SK-N-SH treated with all-trans-retinoic acid at 6 μM for 48 hours (cell line): ENCODE measurements at regions not wholly inside any gene's neighbourhood (a gene's known extent, or its start where the extent isn't known, plus 50 kb on each side); places are given as distances from the start of the nearest gene placed in this dataset.

Experiments
- ATAC-seq: fragments of 200-7000 bp; cut with Tn5 transposase; 3 replicates; pipeline ENCODE4 v1.9.1; 2020; ENCODE audit warnings: mild to moderate bottlenecking, moderate library complexity
- ARNTL ChIP-seq: fragments of 450-650 bp; formaldehyde crosslinking; IDR thresholded peaks from 2 replicates; pipeline ENCODE4 v1.5.0; 2020; ENCODE audit warnings: low read depth, mild to moderate bottlenecking, moderate library complexity, borderline replicate concordance
- BACH2 ChIP-seq: fragments of 250-450 bp; sonication (Bioruptor Pico); IDR thresholded peaks from 2 replicates; pipeline ENCODE4 v1.9.0; 2021; ENCODE audit warnings: mild to moderate bottlenecking, borderline replicate concordance
- CSDC2 ChIP-seq: fragments of 250-450 bp; sonication (Bioruptor Pico); IDR thresholded peaks from 2 replicates; pipeline ENCODE4 v1.5.0; 2020; ENCODE audit warnings: mild to moderate bottlenecking, moderate library complexity
- ESRRG ChIP-seq: fragments of 250-450 bp; sonication (Bioruptor Pico); IDR thresholded peaks from 2 replicates; pipeline ENCODE4 v1.6.1; 2021; ENCODE audit warnings: mild to moderate bottlenecking
- GLIS3 ChIP-seq: fragments of 250-450 bp; sonication (Bioruptor Pico); IDR thresholded peaks from 2 replicates; pipeline ENCODE4 v1.5.0; 2020; ENCODE audit warnings: mild to moderate bottlenecking, moderate library complexity
- ISL1 ChIP-seq: fragments of 250-450 bp; sonication (Bioruptor Pico); IDR thresholded peaks from 2 replicates; pipeline ENCODE4 v2.1.2; 2022; ENCODE audit warnings: mild to moderate bottlenecking, moderate library complexity
- OSR1 ChIP-seq: fragments of 250-450 bp; sonication (Bioruptor Pico); IDR thresholded peaks from 2 replicates; pipeline ENCODE4 v1.8.0; 2022; ENCODE audit warnings: moderate library complexity, mild to moderate bottlenecking, inconsistent platforms
- PPARA ChIP-seq: fragments of 250-450 bp; sonication (Bioruptor Pico); IDR thresholded peaks from 2 replicates; pipeline ENCODE4 v1.5.0; 2020; ENCODE audit warnings: mild to moderate bottlenecking, borderline replicate concordance
- RARB ChIP-seq: fragments of 250-450 bp; sonication (Bioruptor Pico); IDR thresholded peaks from 2 replicates; pipeline ENCODE4 v1.8.0; 2021; ENCODE audit warnings: mild to moderate bottlenecking, moderate library complexity
- TCF4 ChIP-seq: fragments of 250-450 bp; sonication (Bioruptor Pico); IDR thresholded peaks from 2 replicates; pipeline ENCODE4 v1.8.0; 2021; ENCODE audit warnings: mild to moderate bottlenecking, moderate library complexity, borderline replicate concordance
- ZFP3 ChIP-seq: fragments of 250-450 bp; sonication (Bioruptor Pico); IDR thresholded peaks from 2 replicates; pipeline ENCODE4 v1.5.0; 2020; ENCODE audit warnings: mild to moderate bottlenecking, moderate library complexity
- ZNF565 ChIP-seq: fragments of 450-650 bp; formaldehyde crosslinking; conservative IDR thresholded peaks from 2 replicates; pipeline ENCODE4 v1.5.0; 2020; ENCODE audit warnings: low read depth, mild to moderate bottlenecking, moderate library complexity
- ZNF70 ChIP-seq: fragments of 450-650 bp; formaldehyde crosslinking; IDR thresholded peaks from 2 replicates; pipeline ENCODE4 v1.5.0; 2020; ENCODE audit warnings: mild to moderate bottlenecking, moderate library complexity
- ZNF8 ChIP-seq: fragments of 450-650 bp; formaldehyde crosslinking; IDR thresholded peaks from 2 replicates; pipeline ENCODE4 v1.5.0; 2020; ENCODE audit warnings: mild to moderate bottlenecking, moderate library complexity
- TF ChIP-seq, protein P1 (sequence below): fragments of 250-450 bp; sonication (Bioruptor Pico); IDR thresholded peaks from 2 replicates; pipeline ENCODE4 v1.5.1; 2021; ENCODE audit warnings: mild to moderate bottlenecking, moderate library complexity
- TF ChIP-seq, protein P2 (sequence below): fragments of 250-450 bp; sonication (Bioruptor Pico); IDR thresholded peaks from 2 replicates; pipeline ENCODE4 v1.8.0; 2020; ENCODE audit warnings: mild to moderate bottlenecking, moderate library complexity, borderline replicate concordance
- TF ChIP-seq, protein P3 (sequence below): fragments of 250-450 bp; sonication (Bioruptor Pico); IDR thresholded peaks from 2 replicates; pipeline ENCODE4 v1.8.0; 2021; ENCODE audit warnings: low read depth, mild to moderate bottlenecking, moderate library complexity, borderline replicate concordance
- TF ChIP-seq, protein P4 (sequence below): fragments of 250-450 bp; sonication (Bioruptor Pico); IDR thresholded peaks from 2 replicates; pipeline ENCODE4 v1.5.0; 2020; ENCODE audit warnings: mild to moderate bottlenecking, moderate library complexity

DNA sequence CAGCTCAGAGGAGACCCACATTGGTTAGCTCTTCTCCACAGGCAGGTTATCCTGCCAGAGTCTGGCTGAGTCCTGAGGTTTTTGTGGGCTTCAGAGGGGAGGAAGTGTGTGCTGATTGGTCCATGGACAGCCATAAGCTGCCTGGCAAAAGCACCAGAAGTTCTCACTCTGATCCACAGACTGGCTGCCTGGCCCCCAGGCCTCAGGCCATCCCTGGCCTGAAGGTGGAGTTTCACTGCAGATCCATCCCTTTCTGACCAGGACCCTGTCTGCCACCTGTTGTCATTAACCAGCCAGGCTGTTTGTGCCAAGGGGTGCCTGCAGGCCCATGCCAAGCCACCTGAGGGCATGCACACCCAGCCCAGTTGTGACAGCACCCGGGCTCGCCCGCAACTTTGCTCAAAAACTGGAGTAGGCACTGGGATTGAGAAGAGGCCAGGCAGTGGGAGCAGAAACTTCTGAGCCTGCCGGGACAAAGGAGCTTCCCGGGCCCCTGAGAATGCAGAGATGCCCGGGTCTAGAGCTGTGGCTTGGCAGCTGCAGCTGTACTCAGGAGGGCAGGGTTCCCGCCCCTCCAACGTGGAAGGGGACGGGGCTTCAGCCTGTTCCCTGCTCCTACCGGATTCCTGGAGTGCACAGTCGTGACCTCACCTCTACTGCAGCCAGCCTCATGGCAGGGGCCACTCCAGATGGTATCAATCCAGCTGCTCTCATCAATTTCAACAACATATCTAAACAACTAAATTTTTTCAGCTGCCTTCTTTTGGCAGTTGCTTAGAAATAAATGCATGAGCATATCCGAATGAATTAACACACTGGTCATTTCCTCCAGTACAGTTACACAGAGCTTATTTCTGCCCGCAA lies 1277.3 kb downstream of the SLC16A7 start (continued):
- TF ChIP-seq, protein P1, sequence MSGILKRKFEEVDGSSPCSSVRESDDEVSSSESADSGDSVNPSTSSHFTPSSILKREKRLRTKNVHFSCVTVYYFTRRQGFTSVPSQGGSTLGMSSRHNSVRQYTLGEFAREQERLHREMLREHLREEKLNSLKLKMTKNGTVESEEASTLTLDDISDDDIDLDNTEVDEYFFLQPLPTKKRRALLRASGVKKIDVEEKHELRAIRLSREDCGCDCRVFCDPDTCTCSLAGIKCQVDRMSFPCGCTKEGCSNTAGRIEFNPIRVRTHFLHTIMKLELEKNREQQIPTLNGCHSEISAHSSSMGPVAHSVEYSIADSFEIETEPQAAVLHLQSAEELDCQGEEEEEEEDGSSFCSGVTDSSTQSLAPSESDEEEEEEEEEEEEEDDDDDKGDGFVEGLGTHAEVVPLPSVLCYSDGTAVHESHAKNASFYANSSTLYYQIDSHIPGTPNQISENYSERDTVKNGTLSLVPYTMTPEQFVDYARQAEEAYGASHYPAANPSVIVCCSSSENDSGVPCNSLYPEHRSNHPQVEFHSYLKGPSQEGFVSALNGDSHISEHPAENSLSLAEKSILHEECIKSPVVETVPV: no peak
- TF ChIP-seq OSR1 (CRISPR knock-in tag): no peak

DNA sequence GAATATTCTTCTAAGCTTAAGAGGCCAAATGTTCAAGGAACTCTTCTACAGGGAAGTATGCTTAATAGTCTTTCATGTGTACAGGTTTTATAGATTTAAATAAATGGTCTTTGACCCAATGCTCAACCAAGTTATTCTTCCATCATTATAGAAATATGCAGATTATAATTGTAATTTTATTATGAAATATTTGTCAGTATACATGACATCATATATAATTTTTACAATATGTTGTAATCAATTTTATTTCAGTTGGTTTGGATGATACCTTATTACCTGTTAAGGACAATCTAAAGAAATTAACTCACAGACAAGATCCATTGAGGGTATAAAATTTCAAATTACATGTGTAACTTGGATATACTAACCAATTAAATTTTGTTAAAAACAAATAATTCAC lies 1278.3 kb downstream of the SLC16A7 start:
- TF ChIP-seq BACH2 (CRISPR knock-in tag): no peak
- TF ChIP-seq ZNF8 (CRISPR knock-in tag): no peak
- TF ChIP-seq ZNF70 (CRISPR knock-in tag): no peak
- no peak for TF ChIP-seq CSDC2 (CRISPR knock-in tag)
- no peak for TF ChIP-seq RARB (CRISPR knock-in tag)
- no peak for TF ChIP-seq ARNTL (CRISPR knock-in tag)
- TF ChIP-seq TCF4 (CRISPR knock-in tag): no peak
- TF ChIP-seq ISL1 (CRISPR knock-in tag): no peak
- no peak for TF ChIP-seq ESRRG (CRISPR knock-in tag)
- TF ChIP-seq, protein P2, sequence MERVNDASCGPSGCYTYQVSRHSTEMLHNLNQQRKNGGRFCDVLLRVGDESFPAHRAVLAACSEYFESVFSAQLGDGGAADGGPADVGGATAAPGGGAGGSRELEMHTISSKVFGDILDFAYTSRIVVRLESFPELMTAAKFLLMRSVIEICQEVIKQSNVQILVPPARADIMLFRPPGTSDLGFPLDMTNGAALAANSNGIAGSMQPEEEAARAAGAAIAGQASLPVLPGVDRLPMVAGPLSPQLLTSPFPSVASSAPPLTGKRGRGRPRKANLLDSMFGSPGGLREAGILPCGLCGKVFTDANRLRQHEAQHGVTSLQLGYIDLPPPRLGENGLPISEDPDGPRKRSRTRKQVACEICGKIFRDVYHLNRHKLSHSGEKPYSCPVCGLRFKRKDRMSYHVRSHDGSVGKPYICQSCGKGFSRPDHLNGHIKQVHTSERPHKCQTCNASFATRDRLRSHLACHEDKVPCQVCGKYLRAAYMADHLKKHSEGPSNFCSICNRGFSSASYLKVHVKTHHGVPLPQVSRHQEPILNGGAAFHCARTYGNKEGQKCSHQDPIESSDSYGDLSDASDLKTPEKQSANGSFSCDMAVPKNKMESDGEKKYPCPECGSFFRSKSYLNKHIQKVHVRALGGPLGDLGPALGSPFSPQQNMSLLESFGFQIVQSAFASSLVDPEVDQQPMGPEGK (CRISPR knock-in tag): no peak
- TF ChIP-seq, protein P3, sequence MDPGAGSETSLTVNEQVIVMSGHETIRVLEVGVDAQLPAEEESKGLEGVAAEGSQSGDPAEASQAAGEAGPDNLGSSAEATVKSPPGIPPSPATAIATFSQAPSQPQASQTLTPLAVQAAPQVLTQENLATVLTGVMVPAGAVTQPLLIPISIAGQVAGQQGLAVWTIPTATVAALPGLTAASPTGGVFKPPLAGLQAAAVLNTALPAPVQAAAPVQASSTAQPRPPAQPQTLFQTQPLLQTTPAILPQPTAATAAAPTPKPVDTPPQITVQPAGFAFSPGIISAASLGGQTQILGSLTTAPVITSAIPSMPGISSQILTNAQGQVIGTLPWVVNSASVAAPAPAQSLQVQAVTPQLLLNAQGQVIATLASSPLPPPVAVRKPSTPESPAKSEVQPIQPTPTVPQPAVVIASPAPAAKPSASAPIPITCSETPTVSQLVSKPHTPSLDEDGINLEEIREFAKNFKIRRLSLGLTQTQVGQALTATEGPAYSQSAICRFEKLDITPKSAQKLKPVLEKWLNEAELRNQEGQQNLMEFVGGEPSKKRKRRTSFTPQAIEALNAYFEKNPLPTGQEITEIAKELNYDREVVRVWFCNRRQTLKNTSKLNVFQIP: no peak
- TF ChIP-seq ZFP3 (CRISPR knock-in tag): no peak
- TF ChIP-seq OSR1 (CRISPR knock-in tag): no peak
- TF ChIP-seq PPARA (CRISPR knock-in tag): no peak
- TF ChIP-seq GLIS3 (CRISPR knock-in tag): no peak
- no peak for ATAC-seq

DNA sequence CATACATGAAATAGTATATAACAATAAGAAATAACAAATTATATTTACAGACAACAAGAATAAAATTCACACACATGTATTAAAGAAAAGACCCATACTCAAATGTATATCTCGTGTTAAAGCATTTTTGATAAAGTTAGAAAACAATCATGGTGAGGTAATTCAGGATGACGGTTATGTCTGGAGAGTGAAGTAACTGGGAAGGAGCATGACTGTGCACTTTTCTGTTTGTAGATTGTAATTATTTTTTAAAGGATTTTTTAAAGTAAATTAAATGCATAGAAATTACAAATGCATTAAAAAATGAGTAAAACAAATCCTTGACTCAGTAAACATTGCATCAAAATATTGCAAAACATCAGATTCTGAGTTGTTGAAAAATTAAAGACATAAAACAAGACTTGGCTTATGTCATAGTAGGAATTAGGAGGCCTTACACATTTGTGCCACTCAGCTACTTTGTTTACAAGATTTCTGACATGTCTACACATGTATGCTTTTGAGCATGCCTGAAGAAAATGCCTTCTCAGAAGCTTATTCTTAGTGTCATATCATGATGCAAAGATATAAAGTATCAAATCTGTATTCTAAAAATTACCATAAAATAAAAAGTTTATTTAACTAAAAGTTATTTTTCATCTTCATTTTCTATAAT lies 1325.1 kb downstream of the SLC16A7 start:
- TF ChIP-seq PPARA (CRISPR knock-in tag) (no peak), BACH2 (CRISPR knock-in tag) (no peak), RARB (CRISPR knock-in tag) (no peak), ZNF565 (CRISPR knock-in tag) (no peak)
- TF ChIP-seq, protein P2 (CRISPR knock-in tag): no peak
- TF ChIP-seq, protein P4, sequence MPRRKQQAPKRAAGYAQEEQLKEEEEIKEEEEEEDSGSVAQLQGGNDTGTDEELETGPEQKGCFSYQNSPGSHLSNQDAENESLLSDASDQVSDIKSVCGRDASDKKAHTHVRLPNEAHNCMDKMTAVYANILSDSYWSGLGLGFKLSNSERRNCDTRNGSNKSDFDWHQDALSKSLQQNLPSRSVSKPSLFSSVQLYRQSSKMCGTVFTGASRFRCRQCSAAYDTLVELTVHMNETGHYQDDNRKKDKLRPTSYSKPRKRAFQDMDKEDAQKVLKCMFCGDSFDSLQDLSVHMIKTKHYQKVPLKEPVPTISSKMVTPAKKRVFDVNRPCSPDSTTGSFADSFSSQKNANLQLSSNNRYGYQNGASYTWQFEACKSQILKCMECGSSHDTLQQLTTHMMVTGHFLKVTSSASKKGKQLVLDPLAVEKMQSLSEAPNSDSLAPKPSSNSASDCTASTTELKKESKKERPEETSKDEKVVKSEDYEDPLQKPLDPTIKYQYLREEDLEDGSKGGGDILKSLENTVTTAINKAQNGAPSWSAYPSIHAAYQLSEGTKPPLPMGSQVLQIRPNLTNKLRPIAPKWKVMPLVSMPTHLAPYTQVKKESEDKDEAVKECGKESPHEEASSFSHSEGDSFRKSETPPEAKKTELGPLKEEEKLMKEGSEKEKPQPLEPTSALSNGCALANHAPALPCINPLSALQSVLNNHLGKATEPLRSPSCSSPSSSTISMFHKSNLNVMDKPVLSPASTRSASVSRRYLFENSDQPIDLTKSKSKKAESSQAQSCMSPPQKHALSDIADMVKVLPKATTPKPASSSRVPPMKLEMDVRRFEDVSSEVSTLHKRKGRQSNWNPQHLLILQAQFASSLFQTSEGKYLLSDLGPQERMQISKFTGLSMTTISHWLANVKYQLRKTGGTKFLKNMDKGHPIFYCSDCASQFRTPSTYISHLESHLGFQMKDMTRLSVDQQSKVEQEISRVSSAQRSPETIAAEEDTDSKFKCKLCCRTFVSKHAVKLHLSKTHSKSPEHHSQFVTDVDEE (CRISPR knock-in tag): no peak
- ATAC-seq: no peak
